H9 (cell line): ENCODE measurements at regions not wholly inside any gene's neighbourhood (a gene's known extent, or its start where the extent isn't known, plus 50 kb on each side); places are given as distances from the start of the nearest gene placed in this dataset.

ENCODE experiments used
- DNase-seq: peaks from one replicate; pipeline ENCODE4 v3.0.0-alpha.2; 2017
- H2AFZ ChIP-seq: one replicate; pipeline ENCODE4 v1.6.1; 2013; ENCODE audit warnings: mild to moderate bottlenecking, low read length, control low read depth, moderate library complexity
- H2AK5ac ChIP-seq: 2 replicates; pipeline ENCODE4 v1.6.1; 2013; ENCODE audit warnings: low read length, control low read depth, mixed read lengths; ENCODE audit not compliant: insufficient read length
- H2BK120ac ChIP-seq: one replicate; pipeline ENCODE4 v1.6.1; 2013; ENCODE audit warnings: low read depth, mild to moderate bottlenecking, low read length, control low read depth, inconsistent platforms; ENCODE audit not compliant: poor library complexity, severe bottlenecking
- H2BK12ac ChIP-seq: 2 replicates; pipeline ENCODE4 v1.6.1; 2013; ENCODE audit warnings: low read length, control low read depth, mixed read lengths, low read depth; ENCODE audit not compliant: insufficient read length
- H2BK15ac ChIP-seq: 2 replicates; pipeline ENCODE4 v1.6.1; 2013; ENCODE audit warnings: low read depth, low read length, control low read depth
- H2BK20ac ChIP-seq: one replicate; pipeline ENCODE4 v1.6.1; 2013; ENCODE audit warnings: low read depth, mild to moderate bottlenecking, low read length, control low read depth, inconsistent platforms; ENCODE audit not compliant: poor library complexity, severe bottlenecking
- H2BK5ac ChIP-seq: 2 replicates; pipeline ENCODE4 v1.6.1; 2013; ENCODE audit warnings: low read length, control low read depth, mixed read lengths; ENCODE audit not compliant: insufficient read length
- H3K14ac ChIP-seq: 2 replicates; pipeline ENCODE4 v1.6.1; 2013; ENCODE audit warnings: low read length, control low read depth; ENCODE audit not compliant: insufficient read depth
- H3K18ac ChIP-seq: 2 replicates; pipeline ENCODE4 v1.6.1; 2013; ENCODE audit warnings: low read depth, mild to moderate bottlenecking, mixed read lengths, low read length, control low read depth; ENCODE audit not compliant: insufficient read length
- H3K23ac ChIP-seq: 2 replicates; pipeline ENCODE4 v1.6.1; 2013; ENCODE audit warnings: low read length, control low read depth, mixed read lengths, low read depth; ENCODE audit not compliant: insufficient read length
- H3K23me2 ChIP-seq: 2 replicates; pipeline ENCODE4 v1.6.1; 2013; ENCODE audit warnings: low read depth, mild to moderate bottlenecking, mixed read lengths, low read length, control low read depth; ENCODE audit not compliant: insufficient read length, poor library complexity, severe bottlenecking
- H3K27ac ChIP-seq: 2 replicates; pipeline ENCODE4 v1.5.1; 2013; ENCODE audit warnings: low read length, control low read depth, mixed read lengths, low read depth; ENCODE audit not compliant: insufficient read length
- H3K27me3 ChIP-seq: 2 replicates; pipeline ENCODE4 v1.6.1; 2013; ENCODE audit warnings: low read length, control low read depth, inconsistent platforms; ENCODE audit not compliant: insufficient read depth
- H3K4ac ChIP-seq: 2 replicates; pipeline ENCODE4 v1.6.1; 2013; ENCODE audit warnings: low read depth, mild to moderate bottlenecking, control low read depth, inconsistent platforms, low read length, moderate library complexity
- H3K4me1 ChIP-seq: 2 replicates; pipeline ENCODE4 v1.6.1; 2013; ENCODE audit warnings: low read length, control low read depth, inconsistent platforms; ENCODE audit not compliant: insufficient read depth
- H3K4me2 ChIP-seq: 2 replicates; pipeline ENCODE4 v1.6.1; 2013; ENCODE audit warnings: low read length, control low read depth, mixed read lengths; ENCODE audit not compliant: insufficient read length, insufficient read depth
- H3K56ac ChIP-seq: 2 replicates; pipeline ENCODE4 v1.6.1; 2013; ENCODE audit warnings: low read depth, mild to moderate bottlenecking, mixed read lengths, low read length, control low read depth; ENCODE audit not compliant: insufficient read length
- H3K79me1 ChIP-seq: 2 replicates; pipeline ENCODE4 v1.6.1; 2013; ENCODE audit warnings: low read depth, mild to moderate bottlenecking, moderate library complexity, low read length, control low read depth, inconsistent platforms; ENCODE audit not compliant: insufficient read depth, poor library complexity, severe bottlenecking
- H3K79me2 ChIP-seq: 2 replicates; pipeline ENCODE4 v1.6.1; 2013; ENCODE audit warnings: low read length, control low read depth, inconsistent platforms; ENCODE audit not compliant: insufficient read depth
- H3K9ac ChIP-seq: 2 replicates; pipeline ENCODE4 v1.6.1; 2013; ENCODE audit warnings: low read length, control low read depth, mixed read lengths; ENCODE audit not compliant: insufficient read length; ENCODE audit errors: extremely low read depth
- H3K9me3 ChIP-seq: one replicate; pipeline ENCODE4 v1.6.1; 2013; ENCODE audit warnings: low read depth, low read length, inconsistent platforms; ENCODE audit not compliant: control insufficient read depth
- H3T11ph ChIP-seq: one replicate; pipeline ENCODE4 v1.6.1; 2013; ENCODE audit warnings: mild to moderate bottlenecking, low read length, control low read depth, inconsistent platforms
- H4K20me1 ChIP-seq: one replicate; pipeline ENCODE4 v1.6.1; 2013; ENCODE audit not compliant: control insufficient read depth, insufficient read length, insufficient read depth
- H4K5ac ChIP-seq: 2 replicates; pipeline ENCODE4 v1.6.1; 2013; ENCODE audit warnings: low read depth, mild to moderate bottlenecking, mixed read lengths, low read length, control low read depth; ENCODE audit not compliant: insufficient read length
- H4K8ac ChIP-seq: replicated peaks from 2 replicates; pipeline ENCODE4 v1.6.1; 2013; ENCODE audit warnings: low read length, control low read depth, mixed read lengths, low read depth; ENCODE audit not compliant: insufficient read length
- H4K91ac ChIP-seq: 2 replicates; pipeline ENCODE4 v1.6.1; 2013; ENCODE audit warnings: low read depth, mild to moderate bottlenecking, moderate library complexity, mixed read lengths, low read length, control low read depth; ENCODE audit not compliant: insufficient read length
- H3K27ac Mint-ChIP-seq, 3 experiments: 2 replicates in 2 of 3; 3 replicates in 1 of 3; pipeline ENCODE4 v1.8.0; 2020 to 2021; ENCODE audit warnings: mixed read lengths in 3 of 3, mild to moderate bottlenecking in 1 of 3, moderate library complexity in 1 of 3
- H3K27me3 Mint-ChIP-seq: 2 replicates; pipeline ENCODE4 v1.8.0; 2021; ENCODE audit warnings: low read depth, mild to moderate bottlenecking, moderate library complexity, mixed read lengths
- H3K36me3 Mint-ChIP-seq, 3 experiments: 2 replicates in 2 of 3; 3 replicates in 1 of 3; pipeline ENCODE4 v1.8.0; 2020 to 2021; ENCODE audit warnings: low read depth in 3 of 3, mixed read lengths in 3 of 3; ENCODE audit not compliant: insufficient read depth in 1 of 3
- H3K4me1 Mint-ChIP-seq, 2 experiments: 2 replicates each; pipeline ENCODE4 v1.8.0; 2020; ENCODE audit warnings: mixed read lengths in 2 of 2
- H3K4me3 Mint-ChIP-seq, 2 experiments: 2 replicates in 1 of 2; 3 replicates in 1 of 2; pipeline ENCODE4 v1.8.0; 2020 to 2021; ENCODE audit warnings: mild to moderate bottlenecking in 2 of 2, mixed read lengths in 2 of 2, moderate library complexity in 1 of 2
- H3K9me3 Mint-ChIP-seq, 2 experiments: 2 replicates in 1 of 2; 3 replicates in 1 of 2; pipeline ENCODE4 v1.8.0; 2020; ENCODE audit warnings: mild to moderate bottlenecking in 2 of 2, mixed read lengths in 2 of 2, moderate library complexity in 1 of 2
- WGBS: extraction: QIAGEN DNeasy Blood & Tissue Kit; methylation state at CpG from one replicate; pipeline ENCODE4 v1.1.7; 2013; ENCODE audit warnings: missing lambda C conversion rate, low lambda C conversion rate, mixed read lengths; ENCODE audit not compliant: insufficient read length; ENCODE audit errors: extremely low coverage; 5-methylcytosine and 5-hydroxymethylcytosine counted together
- TF ChIP-seq, protein P1 (sequence below): fragments of 200-600 bp; sonication (generic); conservative IDR thresholded peaks from 3 replicates; pipeline ENCODE4 v1.8.0; 2021; ENCODE audit warnings: antibody characterized with exemption, mild to moderate bottlenecking

- Histone ChIP-seq H3K4me1 (no peaks in the 10 kb centered on the region), H3K9me3 (no peaks in the 10 kb centered on the region), H3K27me3 (no peaks in the 10 kb centered on the region), H3K27ac (no peak overlapping the region), H3T11ph (no peak overlapping the region), H2BK20ac (no peak overlapping the region), H4K5ac (no peak overlapping the region), H2AFZ (no peak overlapping the region), H3K79me2 (no peaks in the 10 kb centered on the region), H2AK5ac (no peak overlapping the region), H3K9ac (no peak overlapping the region), H3K14ac (no peak overlapping the region), H4K91ac (no peak overlapping the region), H3K4ac (no peak overlapping the region), H3K23ac (no peak overlapping the region), H2BK15ac (no peak overlapping the region), H3K18ac (no peak overlapping the region), H4K20me1 (no peaks in the 10 kb centered on the region), H3K4me2 (no peak overlapping the region), H2BK12ac (no peak overlapping the region), H3K79me1 (no peaks in the 10 kb centered on the region), H4K8ac (no peak overlapping the region), H3K56ac (no peak overlapping the region), H2BK120ac (no peak overlapping the region), H3K23me2 (no peaks in the 10 kb centered on the region), H2BK5ac (no peak overlapping the region)
- Mint-ChIP-seq H3K4me1 (peaks cover 3 to 8% of the 10 kb centered on the region in 2 experiments; a peak in 2 of 4 replicates), H3K9me3 (peaks cover 0 to 4% of the 10 kb centered on the region in 2 experiments; a peak in 3 of 5 replicates), H3K27ac (no peak overlapping the region), H3K4me3 (no peak overlapping the region), H3K36me3 (peaks cover 0 to 4% (median 2%) of the 10 kb centered on the region in 3 experiments; a peak in 3 of 7 replicates), H3K27me3 (peaks cover 1% of the 10 kb centered on the region; the same call in 1 of the 2 replicates)
- no CpG with 5 or more reads among the region's 2 CpGs for WGBS
- DNase-seq: no peak
- TF ChIP-seq, protein P1, sequence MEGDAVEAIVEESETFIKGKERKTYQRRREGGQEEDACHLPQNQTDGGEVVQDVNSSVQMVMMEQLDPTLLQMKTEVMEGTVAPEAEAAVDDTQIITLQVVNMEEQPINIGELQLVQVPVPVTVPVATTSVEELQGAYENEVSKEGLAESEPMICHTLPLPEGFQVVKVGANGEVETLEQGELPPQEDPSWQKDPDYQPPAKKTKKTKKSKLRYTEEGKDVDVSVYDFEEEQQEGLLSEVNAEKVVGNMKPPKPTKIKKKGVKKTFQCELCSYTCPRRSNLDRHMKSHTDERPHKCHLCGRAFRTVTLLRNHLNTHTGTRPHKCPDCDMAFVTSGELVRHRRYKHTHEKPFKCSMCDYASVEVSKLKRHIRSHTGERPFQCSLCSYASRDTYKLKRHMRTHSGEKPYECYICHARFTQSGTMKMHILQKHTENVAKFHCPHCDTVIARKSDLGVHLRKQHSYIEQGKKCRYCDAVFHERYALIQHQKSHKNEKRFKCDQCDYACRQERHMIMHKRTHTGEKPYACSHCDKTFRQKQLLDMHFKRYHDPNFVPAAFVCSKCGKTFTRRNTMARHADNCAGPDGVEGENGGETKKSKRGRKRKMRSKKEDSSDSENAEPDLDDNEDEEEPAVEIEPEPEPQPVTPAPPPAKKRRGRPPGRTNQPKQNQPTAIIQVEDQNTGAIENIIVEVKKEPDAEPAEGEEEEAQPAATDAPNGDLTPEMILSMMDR: no peak
Observed at GRCh38 chr1:59046134-59046533, 250.8 kb upstream of the FGGY start.
